Esophagus muscularis mucosa (tissue), 4 donors: ENCODE measurements at regions not wholly inside any gene's neighbourhood (a gene's known extent, or its start where the extent isn't known, plus 50 kb on each side); places are given as distances from the start of the nearest gene placed in this dataset.

Experiments
- DNase-seq: peaks from one replicate; pipeline ENCODE4 v3.0.0-alpha.2; 2017; ENCODE audit errors: extremely low spot score
- H3K27ac ChIP-seq, 4 donors: fragments of 200-600 bp; sonication (generic); replicated peaks in 1 of 4; 1 replicate in 3 of 4; 2 replicates in 1 of 4; pipeline ENCODE4 v1.5.1; 2016 to 2019; ENCODE audit warnings: mild to moderate bottlenecking in 1 of 4
- H3K27me3 ChIP-seq, 4 donors: fragments of 200-600 bp; sonication (generic); one replicate each; pipeline versions ENCODE4 v1.5.1 to v1.6.0; 2016 to 2019
- H3K36me3 ChIP-seq, 4 donors: fragments of 200-600 bp; sonication (generic); one replicate each; pipeline ENCODE4 v1.5.1; 2016 to 2019
- H3K4me1 ChIP-seq, 4 donors: fragments of 200-600 bp; sonication (generic); one replicate each; pipeline ENCODE4 v1.5.1; 2016 to 2019
- H3K4me3 ChIP-seq, 4 donors: fragments of 200-600 bp; sonication (generic); 1 replicate in 2 of 4; 2 replicates in 2 of 4; pipeline ENCODE4 v1.5.1; 2016 to 2019; ENCODE audit warnings: mild to moderate bottlenecking in 4 of 4, moderate library complexity in 1 of 4
- H3K9me3 ChIP-seq, 4 donors: fragments of 200-600 bp; sonication (generic); 1 replicate in 3 of 4; 2 replicates in 1 of 4; pipeline ENCODE4 v1.5.1; 2016 to 2019
- CTCF ChIP-seq, 3 experiments: fragments of 200-600 bp in 2 of 3; fragments of 450-650 bp in 1 of 3; sonication (generic) in 2 of 3; IDR thresholded peaks; one replicate each; pipeline ENCODE4 v1.5.1; 2017 to 2019; ENCODE audit warnings: antibody characterized with exemption in 3 of 3, mild to moderate bottlenecking in 2 of 3, moderate library complexity in 1 of 3
- EP300 ChIP-seq: sonication (generic); formaldehyde crosslinking; IDR thresholded peaks from one replicate; pipeline ENCODE4 v1.6.1; 2017; ENCODE audit warnings: antibody characterized with exemption
- POLR2A ChIP-seq: fragments of 450-650 bp; IDR thresholded peaks from one replicate; pipeline ENCODE4 v1.6.1; 2017; ENCODE audit warnings: antibody characterized with exemption, moderate library complexity, mild to moderate bottlenecking, low read depth
- POLR2AphosphoS5 ChIP-seq, 2 donors: sonication (generic); formaldehyde crosslinking; IDR thresholded peaks; one replicate each; pipeline ENCODE4 v1.6.1; 2017; ENCODE audit warnings: antibody characterized with exemption in 2 of 2
- WGBS: methylation state at CpG from one replicate; pipeline ENCODE4 v1.1.5; 2018; 5-methylcytosine and 5-hydroxymethylcytosine counted together
- intact Hi-C: fragments of 100-400 bp; cut with DNase I; formaldehyde crosslinking; loops from one replicate; pipeline ENCODE4 v1.15.1; 2023

GRCh38 chr6:154653385-154653784 is 79.8 kb upstream of the SCAF8 start:
- peak; percentile 50 for DNase-seq
- H3K27me3 ChIP-seq: no peaks in the 10 kb centered on the region
- H3K27ac ChIP-seq: peak overlapping the region in 3 of 4 donors; percentile 42 to 60 (median 47)
- H3K36me3 ChIP-seq: no peaks in the 10 kb centered on the region
- WGBS: 21% methylated on average over 3 of the region's 3 CpGs
- intact Hi-C loops: no loop called here
- H3K4me3 ChIP-seq: no peak overlapping the region
- TF ChIP-seq CTCF (IDR thresholded peaks at IDR 0.05): no peak
- TF ChIP-seq POLR2A: no peak
- TF ChIP-seq EP300: no peak
- no peak for TF ChIP-seq POLR2AphosphoS5 (IDR thresholded peaks at IDR 0.05)
- peaks cover 5 to 15% (median 6%) of the 10 kb centered on the region in 4 donors for H3K4me1 ChIP-seq
- H3K9me3 ChIP-seq: no peaks in the 10 kb centered on the region

GRCh38 chr6:154653853-154654252 is 79.4 kb upstream of the SCAF8 start:
- Histone ChIP-seq H3K27ac (peak overlapping the region in 2 of 4 donors; percentile 9 to 47), H3K4me1 (peaks cover 5 to 15% (median 6%) of the 10 kb centered on the region in 4 donors), H3K9me3 (no peaks in the 10 kb centered on the region), H3K27me3 (no peaks in the 10 kb centered on the region), H3K36me3 (no peaks in the 10 kb centered on the region), H3K4me3 (no peak overlapping the region)
- intact Hi-C loops: no loop called here
- no peak for DNase-seq
- TF ChIP-seq POLR2AphosphoS5 (IDR thresholded peaks at IDR 0.05) (peak; percentile 55 to 58), POLR2A (no peak), EP300 (peak; percentile 20)
- WGBS: 23% methylated on average over 4 of the region's 4 CpGs

GRCh38 chr6:154656660-154657059 is 76.6 kb upstream of the SCAF8 start:
- Histone ChIP-seq H3K27me3 (no peaks in the 10 kb centered on the region), H3K4me1 (peaks cover 5 to 15% (median 6%) of the 10 kb centered on the region in 4 donors), H3K27ac (no peak overlapping the region), H3K36me3 (no peaks in the 10 kb centered on the region), H3K9me3 (no peaks in the 10 kb centered on the region), H3K4me3 (no peak overlapping the region)
- no peak for TF ChIP-seq POLR2A
- no peak for TF ChIP-seq CTCF (IDR thresholded peaks at IDR 0.05)
- TF ChIP-seq EP300: no peak
- no peak for TF ChIP-seq POLR2AphosphoS5 (IDR thresholded peaks at IDR 0.05)
- intact Hi-C loops: no loop called here
- 97% methylated on average over 2 of the region's 2 CpGs for WGBS
- no peak for DNase-seq

GRCh38 chr6:154661768-154662167 is 71.4 kb upstream of the SCAF8 start:
- WGBS: 71% methylated on average over 4 of the region's 4 CpGs
- Histone ChIP-seq H3K4me1 (no peaks in the 10 kb centered on the region), H3K27ac (no peak overlapping the region), H3K27me3 (no peaks in the 10 kb centered on the region), H3K4me3 (no peak overlapping the region), H3K36me3 (no peaks in the 10 kb centered on the region), H3K9me3 (no peaks in the 10 kb centered on the region)
- intact Hi-C loops: no loop called here
- no peak for DNase-seq
- TF ChIP-seq CTCF (IDR thresholded peaks at IDR 0.05): no peak
- TF ChIP-seq POLR2AphosphoS5 (IDR thresholded peaks at IDR 0.05): no peak
- TF ChIP-seq POLR2A: no peak
- TF ChIP-seq EP300: no peak

- Histone ChIP-seq H3K9me3 (no peaks in the 10 kb centered on the region), H3K27me3 (no peaks in the 10 kb centered on the region)
- 87% methylated on average over 3 of the region's 3 CpGs for WGBS
Measured at GRCh38 chr6:154664287-154664686, 68.9 kb upstream of the SCAF8 start.

More at GRCh38 chr6:154664287-154664686, 68.9 kb upstream of the SCAF8 start:
- no peak overlapping the region for H3K4me3 ChIP-seq
- TF ChIP-seq EP300: no peak
- no peak for TF ChIP-seq POLR2A
- TF ChIP-seq POLR2AphosphoS5 (IDR thresholded peaks at IDR 0.05): no peak
- no peak for TF ChIP-seq CTCF (IDR thresholded peaks at IDR 0.05)
- DNase-seq: peak; percentile 42
- no peaks in the 10 kb centered on the region for H3K4me1 ChIP-seq
- H3K27ac ChIP-seq: no peak overlapping the region
- intact Hi-C loops: no loop called here
- no peaks in the 10 kb centered on the region for H3K36me3 ChIP-seq
